ENCODE measurements at regions not wholly inside any gene's neighbourhood (a gene's known extent, or its start where the extent isn't known, plus 50 kb on each side); places are given as distances from the start of the nearest gene placed in this dataset.

GRCh38 chr12:113634982-113635381, 163.3 kb upstream of the LHX5 start:
- no peak for TF ChIP-seq CTCF (IDR thresholded peaks at IDR 0.05; ENCODE audit: low read depth, low read length, missing control alignments)
- Histone ChIP-seq H3K36me3 (replicated peaks) (no peaks in the 10 kb centered on the region), H3K4me3 (ENCODE audit: low read depth, low read length) (no peak overlapping the region), H3K27me3 (replicated peaks) (peaks cover 9% of the 10 kb centered on the region), H3K27ac (no peak overlapping the region)
- in situ Hi-C loops (cut with HindIII; ENCODE audit: low pct_ligation_motif_present, low sequenced_read_pairs) = no loop called here
- DNase-seq = no peak

GRCh38 chr12:113634474-113634873, 162.8 kb upstream of the LHX5 start:
- no peak for DNase-seq
- Histone ChIP-seq H3K27me3 (replicated peaks) (peaks cover 9% of the 10 kb centered on the region), H3K4me3 (ENCODE audit: low read depth, low read length) (no peak overlapping the region), H3K27ac (no peak overlapping the region), H3K36me3 (replicated peaks) (no peaks in the 10 kb centered on the region)
- TF ChIP-seq CTCF (IDR thresholded peaks at IDR 0.05; ENCODE audit: low read depth, low read length, missing control alignments) = no peak
- in situ Hi-C loops (cut with HindIII; ENCODE audit: low pct_ligation_motif_present, low sequenced_read_pairs) = no loop called here

GRCh38 chr12:113633678-113634332, 162.1 kb upstream of the LHX5 start:
- no peak for DNase-seq
- Histone ChIP-seq H3K27me3 (replicated peaks) (peaks cover 4% of the 10 kb centered on the region), H3K27ac (no peak overlapping the region), H3K36me3 (replicated peaks) (no peaks in the 10 kb centered on the region), H3K4me3 (ENCODE audit: low read depth, low read length) (no peak overlapping the region)
- TF ChIP-seq CTCF (IDR thresholded peaks at IDR 0.05; ENCODE audit: low read depth, low read length, missing control alignments) = no peak
- in situ Hi-C loops (cut with HindIII; ENCODE audit: low pct_ligation_motif_present, low sequenced_read_pairs) = no loop called here

- no peak for DNase-seq
- Histone ChIP-seq H3K36me3 (replicated peaks) (no peaks in the 10 kb centered on the region), H3K27ac (no peak overlapping the region), H3K4me3 (ENCODE audit: low read depth, low read length) (no peak overlapping the region), H3K27me3 (replicated peaks) (no peaks in the 10 kb centered on the region)
- no peak for TF ChIP-seq CTCF (IDR thresholded peaks at IDR 0.05; ENCODE audit: low read depth, low read length, missing control alignments)
- in situ Hi-C loops (cut with HindIII; ENCODE audit: low pct_ligation_motif_present, low sequenced_read_pairs) = no loop called here
These were observed 159.0 kb upstream of the LHX5 start for GRCh38 chr12:113630625-113631024.

- TF ChIP-seq CTCF (IDR thresholded peaks at IDR 0.05; ENCODE audit: low read depth, low read length, missing control alignments) = no peak
- in situ Hi-C loops (cut with HindIII; ENCODE audit: low pct_ligation_motif_present, low sequenced_read_pairs) = no loop called here
These were observed 153.8 kb upstream of the LHX5 start for GRCh38 chr12:113625499-113625898.

GRCh38 chr12:113622410-113622809, 150.7 kb upstream of the LHX5 start:
- TF ChIP-seq CTCF (IDR thresholded peaks at IDR 0.05; ENCODE audit: low read depth, low read length, missing control alignments) = no peak
- H3K27me3 ChIP-seq (replicated peaks) = no peaks in the 10 kb centered on the region
- H3K27ac ChIP-seq = no peak overlapping the region
- in situ Hi-C loops (cut with HindIII; ENCODE audit: low pct_ligation_motif_present, low sequenced_read_pairs) = no loop called here
- no peak overlapping the region for H3K4me3 ChIP-seq (ENCODE audit: low read depth, low read length)
- no peaks in the 10 kb centered on the region for H3K36me3 ChIP-seq (replicated peaks)
- no peak for DNase-seq

More at GRCh38 chr12:113625499-113625898, 153.8 kb upstream of the LHX5 start:
- Histone ChIP-seq H3K27me3 (replicated peaks) (no peaks in the 10 kb centered on the region), H3K4me3 (ENCODE audit: low read depth, low read length) (no peak overlapping the region), H3K27ac (no peak overlapping the region), H3K36me3 (replicated peaks) (no peaks in the 10 kb centered on the region)
- DNase-seq = no peak

Measured in brain microvascular endothelial cell (primary cell).